Neural progenitor cell (in vitro differentiated cells): ENCODE measurements at regions not wholly inside any gene's neighbourhood (a gene's known extent, or its start where the extent isn't known, plus 50 kb on each side); places are given as distances from the start of the nearest gene placed in this dataset.

Experiments used
- CTCF ChIP-seq: fragments of 200-600 bp; sonication (generic); IDR thresholded peaks from 2 replicates; pipeline ENCODE4 v1.5.1; 2017; ENCODE audit warnings: antibody characterized with exemption, mild to moderate bottlenecking
- EZH2 ChIP-seq: fragments of 200-600 bp; sonication (generic); IDR thresholded peaks from 2 replicates; pipeline ENCODE4 v1.6.1; 2017; ENCODE audit warnings: antibody characterized with exemption, mild to moderate bottlenecking, moderate library complexity
- EZH2phosphoT487 ChIP-seq: fragments of 200-600 bp; sonication (generic); IDR thresholded peaks from 2 replicates; pipeline ENCODE4 v1.6.1; 2017; ENCODE audit warnings: antibody characterized with exemption

GRCh38 chr17:77425348-77425747, 284.6 kb downstream of the SEC14L1 start:
- TF ChIP-seq EZH2: no peak
- no peak for TF ChIP-seq CTCF
- TF ChIP-seq EZH2phosphoT487: no peak
